Dedifferentiated amniotic fluid mesenchymal stem cell (primary cell): ENCODE measurements at regions not wholly inside any gene's neighbourhood (a gene's known extent, or its start where the extent isn't known, plus 50 kb on each side); places are given as distances from the start of the nearest gene placed in this dataset.

Experiments used
- DNase-seq: peaks from one replicate; pipeline ENCODE4 v3.0.0-alpha.2; 2016; ENCODE audit errors: extremely low spot score

GRCh38 chr9:79255651-79256260, 316.0 kb upstream of the TLE4 start:
- no peak for DNase-seq

- no peak for DNase-seq
Measured at GRCh38 chr9:79256691-79257213, 315.0 kb upstream of the TLE4 start.

- DNase-seq = no peak
Measured at GRCh38 chr9:79257228-79257781, 314.5 kb upstream of the TLE4 start.

GRCh38 chr9:79257790-79258351, 313.9 kb upstream of the TLE4 start:
- no peak for DNase-seq

GRCh38 chr9:79259858-79260257, 311.9 kb upstream of the TLE4 start:
- DNase-seq = no peak

GRCh38 chr9:79263628-79264027, 308.1 kb upstream of the TLE4 start:
- DNase-seq = no peak

GRCh38 chr9:79264041-79264440, 307.7 kb upstream of the TLE4 start:
- no peak for DNase-seq

- no peak for DNase-seq
Measured at GRCh38 chr9:79264511-79265355, 307.0 kb upstream of the TLE4 start.

GRCh38 chr9:79266986-79267385, 304.8 kb upstream of the TLE4 start:
- no peak for DNase-seq

GRCh38 chr9:79268806-79269205, 303.0 kb upstream of the TLE4 start:
- DNase-seq = no peak

GRCh38 chr9:79273311-79273710, 298.5 kb upstream of the TLE4 start:
- no peak for DNase-seq

GRCh38 chr9:79279356-79279755, 292.4 kb upstream of the TLE4 start:
- DNase-seq = no peak

GRCh38 chr9:79280691-79281090, 291.1 kb upstream of the TLE4 start:
- DNase-seq = no peak

- DNase-seq = no peak
Measured at GRCh38 chr9:79284081-79284480, 287.7 kb upstream of the TLE4 start.

GRCh38 chr9:79286992-79287707, 284.6 kb upstream of the TLE4 start:
- no peak for DNase-seq

- DNase-seq = no peak
Measured at GRCh38 chr9:79287708-79288290, 284.0 kb upstream of the TLE4 start.

GRCh38 chr9:79289856-79290255, 281.9 kb upstream of the TLE4 start:
- no peak for DNase-seq

GRCh38 chr9:79292731-79293280, 279.0 kb upstream of the TLE4 start:
- DNase-seq = no peak

GRCh38 chr9:79300068-79300467, 271.7 kb upstream of the TLE4 start:
- DNase-seq = no peak

- no peak for DNase-seq
Measured at GRCh38 chr9:79301085-79301484, 270.7 kb upstream of the TLE4 start.
